ENCODE measurements at regions not wholly inside any gene's neighbourhood (a gene's known extent, or its start where the extent isn't known, plus 50 kb on each side); places are given as distances from the start of the nearest gene placed in this dataset.

GRCh38 chr16:65829076-65829475 lies 537.4 kb upstream of the CDH5 start:
- Histone ChIP-seq H3K9me1 (ENCODE audit: insufficient read depth, low read length) (no peaks in the 10 kb centered on the region), H2BK5ac (ENCODE audit: low read depth, low read length, poor library complexity, severe bottlenecking) (no peak overlapping the region), H3K18ac (ENCODE audit: low read depth, low read length) (no peak overlapping the region), H3K23ac (ENCODE audit: low read depth, low read length) (no peak overlapping the region), H2AK9ac (replicated peaks; ENCODE audit: low read depth, low read length, poor library complexity) (no peak overlapping the region), H4K8ac (ENCODE audit: low read depth in 2 of 2, low read length in 2 of 2) (no peak overlapping the region), H3K9ac (ENCODE audit: low read depth, low read length) (no peak overlapping the region), H3K27ac (ENCODE audit: insufficient read depth, low read length) (no peak overlapping the region), H4K5ac (ENCODE audit: low read depth, low read length) (no peak overlapping the region), H3K36me3 (ENCODE audit: control insufficient read depth, insufficient read depth, low read length) (no peaks in the 10 kb centered on the region), H2AK5ac (ENCODE audit: low read depth, low read length) (no peak overlapping the region), H3K4me1 (ENCODE audit: control insufficient read depth, insufficient read depth, low read length) (no peaks in the 10 kb centered on the region; the same call in 1 of the 2 replicates), H3K9me3 (ENCODE audit: control insufficient read depth, insufficient read depth, low read length) (no peaks in the 10 kb centered on the region), H2BK120ac (ENCODE audit: low read depth, low read length) (no peak overlapping the region), H3K27me3 (ENCODE audit: control insufficient read depth, insufficient read depth, low read length) (peaks cover 21% of the 10 kb centered on the region), H3K56ac (ENCODE audit: extremely low read depth, insufficient read depth, low read length) (no peak overlapping the region), H2BK15ac (ENCODE audit: low read depth, low read length) (no peak overlapping the region), H3K4me2 (ENCODE audit: low read depth, low read length) (no peak overlapping the region), H3K4ac (ENCODE audit: low read depth, low read length) (no peak overlapping the region), H2AFZ (replicated peaks; ENCODE audit: low read length, poor library complexity) (no peak overlapping the region), H3K4me3 (ENCODE audit: insufficient read depth, low read depth, low read length) (no peak overlapping the region), H3K79me1 (ENCODE audit: low read depth in 1 of 2, low read length in 2 of 2) (no peaks in the 10 kb centered on the region), H2BK20ac (ENCODE audit: low read depth, low read length) (no peak overlapping the region), H3K14ac (replicated peaks; ENCODE audit: low read depth, low read length) (no peak overlapping the region), H4K20me1 (ENCODE audit: insufficient read depth, low read length) (no peaks in the 10 kb centered on the region), H4K91ac (ENCODE audit: insufficient read depth, low read depth, low read length) (no peak overlapping the region)
- ATAC-seq (ENCODE audit: low read depth), result no peak
- in situ Hi-C loops (cut with MboI; ENCODE audit: low sequenced_read_pairs), result no loop called here
- ChIA-PET POLR2A (ENCODE audit: unreplicated experiment) (no interaction called here), CTCF (no interaction called here)
- no peak for DNase-seq
- no TSS peak for BruUV-seq (replicated peaks)
- WGBS, 2 experiments (ENCODE audit: extremely low coverage in 2 of 2, insufficient read length in 1 of 2), result no CpG with 5 or more reads among the region's 4 CpGs
- TF ChIP-seq CHD1 (IDR thresholded peaks at IDR 0.05; ENCODE audit: low read depth, low read length) (no peak), CEBPB (IDR thresholded peaks at IDR 0.05; ENCODE audit: low read depth, low read length) (no peak)
- dilution Hi-C loops (cut with HindIII; ENCODE audit: low sequenced_read_pairs, unreplicated experiment), result no loop called here
- intact Hi-C loops (cut with micrococcal nuclease), result no loop called here
